Middle frontal gyrus (tissue), 1 donor: ENCODE measurements at regions not wholly inside any gene's neighbourhood (a gene's known extent, or its start where the extent isn't known, plus 50 kb on each side); places are given as distances from the start of the nearest gene placed in this dataset.

Source experiments
- DNase-seq: peaks from one replicate; pipeline ENCODE4 v3.0.0-alpha.2; 2015; ENCODE audit warnings: low spot score; ENCODE audit errors: extremely low spot score

DNA sequence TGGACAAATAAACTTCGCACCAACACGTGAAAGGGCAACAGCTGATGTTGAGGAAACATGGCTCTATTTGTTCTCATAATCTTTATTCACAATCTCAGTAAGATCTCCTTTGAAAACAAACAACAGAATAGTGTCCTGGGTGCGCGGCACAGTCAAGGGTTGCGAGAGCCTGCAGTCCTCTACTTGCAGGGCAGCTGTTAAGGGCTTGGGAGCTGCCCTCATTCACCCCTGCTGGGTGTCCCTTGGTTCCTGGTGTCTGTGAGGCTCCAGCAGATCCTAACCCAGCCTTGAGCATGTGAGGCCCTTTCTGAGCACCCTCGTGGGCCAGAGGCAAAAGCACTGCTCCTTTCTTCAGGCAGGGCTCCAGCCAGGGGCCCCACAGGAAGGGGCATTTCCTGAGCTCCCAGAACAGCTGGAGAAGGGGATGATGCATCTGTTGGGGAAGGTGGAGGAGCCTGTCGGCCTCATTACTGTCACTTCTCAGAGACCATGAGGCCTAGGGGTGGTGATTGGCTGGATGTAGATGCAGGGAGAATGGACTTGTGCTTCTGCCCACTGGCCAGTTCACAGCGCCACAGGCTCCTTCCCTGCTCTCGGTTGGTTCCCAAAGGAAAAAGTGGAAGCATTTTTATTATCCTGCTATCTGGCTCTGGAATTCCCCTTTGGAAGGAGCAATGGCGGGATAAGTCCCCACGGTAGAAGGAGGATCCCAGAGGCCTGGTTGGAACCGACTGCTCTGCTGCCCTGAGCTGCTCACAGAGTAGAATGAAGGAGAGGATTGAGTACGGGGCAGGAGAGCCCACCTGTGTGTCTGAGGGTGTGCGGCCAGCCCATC is 51.9 kb upstream of the KLF13 start:
- no peak for DNase-seq

DNA sequence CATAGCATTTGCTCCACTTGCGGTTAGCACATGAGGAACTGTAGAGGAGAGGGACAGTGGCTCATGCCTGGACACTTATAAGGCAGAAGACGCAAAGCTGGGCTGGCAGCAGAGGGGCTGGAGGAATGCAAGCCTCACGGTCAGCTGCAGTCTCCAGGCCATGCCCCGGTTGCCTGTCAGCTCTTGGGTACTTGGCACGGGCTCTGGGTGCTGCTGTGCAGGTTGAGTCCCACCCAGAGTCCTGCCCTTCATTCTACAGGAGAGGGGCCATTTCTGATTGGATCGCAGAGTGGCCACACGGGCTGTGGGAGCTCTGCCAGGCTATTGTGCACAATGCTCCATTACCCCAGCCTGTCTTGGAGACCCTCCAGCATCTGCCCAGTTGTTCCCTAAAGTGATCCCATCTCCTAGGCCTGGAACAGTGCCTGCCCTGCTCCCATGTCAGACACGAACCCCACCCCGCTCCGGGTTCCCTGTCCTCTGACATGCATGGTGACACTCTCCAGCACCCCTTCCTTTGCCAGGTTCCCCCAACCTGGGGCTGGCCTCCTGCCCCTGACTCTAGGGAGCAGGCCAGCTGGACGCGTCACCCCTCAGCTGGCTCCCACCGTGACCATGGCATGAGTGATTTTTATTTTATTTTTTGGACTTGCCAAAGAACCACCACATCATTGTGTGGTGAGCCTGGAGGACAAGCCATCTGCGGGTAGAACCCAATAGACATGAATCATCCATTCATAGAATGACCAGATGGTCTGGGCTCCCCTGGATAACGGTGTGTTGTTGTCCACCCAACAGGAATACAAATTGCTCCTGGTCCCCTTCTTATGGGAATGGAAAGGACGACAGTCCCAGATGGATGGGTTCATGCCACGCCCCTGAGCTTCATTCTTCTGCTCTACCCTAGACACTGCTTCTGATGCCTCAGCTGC is 51.0 kb upstream of the KLF13 start:
- no peak for DNase-seq

DNA sequence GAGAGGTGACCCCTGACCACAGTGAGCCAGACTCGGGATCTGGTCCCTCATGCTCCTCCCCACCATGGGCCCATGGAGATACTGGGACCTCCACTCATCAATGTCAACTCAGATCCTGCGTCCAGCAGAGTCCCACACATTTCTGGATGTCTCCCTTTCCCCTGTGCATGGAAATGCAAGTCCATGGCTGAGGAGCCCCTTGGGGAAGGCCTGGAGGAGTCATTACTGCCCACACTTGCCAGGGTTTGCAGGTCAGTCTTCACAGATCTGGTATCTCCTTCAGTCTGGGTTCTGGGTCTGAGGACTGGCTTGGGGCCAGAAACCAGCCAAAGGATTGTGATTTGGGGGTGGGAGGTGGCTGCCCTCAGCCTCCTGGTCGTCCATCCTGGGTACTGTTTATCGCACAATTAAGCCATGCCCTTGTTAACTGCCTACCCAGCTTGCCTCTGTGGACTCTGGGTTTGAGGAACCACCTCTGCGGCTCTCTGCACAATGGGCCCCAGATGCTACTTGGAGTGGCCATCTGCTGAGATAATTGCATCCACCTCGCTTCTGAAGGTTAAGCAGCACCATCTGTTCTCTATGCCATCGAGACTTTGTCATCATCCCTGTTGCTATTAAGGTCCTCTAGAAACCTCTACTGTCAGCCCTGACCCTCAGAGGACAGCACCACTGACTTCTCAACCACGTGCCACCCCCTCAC is 49.9 kb upstream of the KLF13 start:
- DNase-seq = no peak
